Stomach (tissue), 4 donors: ENCODE measurements at regions not wholly inside any gene's neighbourhood (a gene's known extent, or its start where the extent isn't known, plus 50 kb on each side); places are given as distances from the start of the nearest gene placed in this dataset.

ENCODE experiments used
- EP300 ChIP-seq: sonication (generic); formaldehyde crosslinking; IDR thresholded peaks from one replicate; pipeline ENCODE4 v1.6.1; 2017; ENCODE audit warnings: antibody characterized with exemption
- POLR2A ChIP-seq, 4 donors: fragments of 450-650 bp; IDR thresholded peaks; one replicate each; pipeline ENCODE4 v1.6.1; 2016; ENCODE audit warnings: antibody characterized with exemption in 4 of 4, control low read depth in 2 of 4, mild to moderate bottlenecking in 1 of 4, moderate library complexity in 1 of 4
- POLR2AphosphoS5 ChIP-seq, 3 donors: sonication (generic); formaldehyde crosslinking; IDR thresholded peaks; one replicate each; pipeline ENCODE4 v1.6.1; 2016; ENCODE audit warnings: antibody characterized with exemption in 3 of 3
- TF ChIP-seq, protein P1 (sequence below), 7 experiments: fragments of 450-650 bp in 4 of 7; fragments of 200-600 bp in 3 of 7; sonication (generic) in 3 of 7; IDR thresholded peaks; one replicate each; pipeline ENCODE4 v1.5.1; 2016 to 2019; ENCODE audit warnings: antibody characterized with exemption in 7 of 7, control low read depth in 2 of 7, mild to moderate bottlenecking in 1 of 7

DNA sequence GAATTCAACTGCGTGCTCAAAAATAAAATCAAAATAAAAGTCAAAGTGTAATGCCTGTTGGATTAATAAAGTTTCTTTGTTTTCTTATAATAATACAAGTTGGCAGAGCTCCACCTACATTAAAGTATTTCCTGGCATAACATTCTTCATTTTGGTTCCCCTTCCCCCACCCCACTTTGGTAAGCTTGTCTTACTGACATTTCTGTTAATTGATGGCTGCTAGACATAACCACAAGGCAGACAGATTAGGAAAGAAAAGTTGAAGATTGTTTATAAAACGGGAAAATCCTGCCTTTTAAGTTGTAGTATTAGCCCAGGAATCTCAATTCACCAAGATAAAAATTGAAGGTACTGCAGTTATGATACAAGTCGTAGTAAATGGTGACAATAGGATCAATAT lies 246.5 kb upstream of the RPS6KA3 start:
- TF ChIP-seq, protein P1, sequence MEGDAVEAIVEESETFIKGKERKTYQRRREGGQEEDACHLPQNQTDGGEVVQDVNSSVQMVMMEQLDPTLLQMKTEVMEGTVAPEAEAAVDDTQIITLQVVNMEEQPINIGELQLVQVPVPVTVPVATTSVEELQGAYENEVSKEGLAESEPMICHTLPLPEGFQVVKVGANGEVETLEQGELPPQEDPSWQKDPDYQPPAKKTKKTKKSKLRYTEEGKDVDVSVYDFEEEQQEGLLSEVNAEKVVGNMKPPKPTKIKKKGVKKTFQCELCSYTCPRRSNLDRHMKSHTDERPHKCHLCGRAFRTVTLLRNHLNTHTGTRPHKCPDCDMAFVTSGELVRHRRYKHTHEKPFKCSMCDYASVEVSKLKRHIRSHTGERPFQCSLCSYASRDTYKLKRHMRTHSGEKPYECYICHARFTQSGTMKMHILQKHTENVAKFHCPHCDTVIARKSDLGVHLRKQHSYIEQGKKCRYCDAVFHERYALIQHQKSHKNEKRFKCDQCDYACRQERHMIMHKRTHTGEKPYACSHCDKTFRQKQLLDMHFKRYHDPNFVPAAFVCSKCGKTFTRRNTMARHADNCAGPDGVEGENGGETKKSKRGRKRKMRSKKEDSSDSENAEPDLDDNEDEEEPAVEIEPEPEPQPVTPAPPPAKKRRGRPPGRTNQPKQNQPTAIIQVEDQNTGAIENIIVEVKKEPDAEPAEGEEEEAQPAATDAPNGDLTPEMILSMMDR (IDR thresholded peaks at IDR 0.05), result no peak
- TF ChIP-seq POLR2AphosphoS5 (IDR thresholded peaks at IDR 0.05) (no peak), EP300 (no peak), POLR2A (IDR thresholded peaks at IDR 0.05) (no peak)
